ENCODE measurements at regions not wholly inside any gene's neighbourhood (a gene's known extent, or its start where the extent isn't known, plus 50 kb on each side); places are given as distances from the start of the nearest gene placed in this dataset.
"Not testable (repeated sequence)": the region's sequence is repeated elsewhere in the genome, so short reads cannot be mapped to it uniquely, and the experiment has no call there.

- not testable (repeated sequence) for TF ChIP-seq CTCF (IDR thresholded peaks at IDR 0.05); POLR2AphosphoS5 (IDR thresholded peaks at IDR 0.05; ENCODE audit: low read depth, low read length)
Measured at GRCh38 chr7:149950578-149950924, 76.8 kb downstream of the ATP6V0E2 start.

Measured in Panc1 (cell line).